Left lung (tissue), 4 donors: ENCODE measurements at regions not wholly inside any gene's neighbourhood (a gene's known extent, or its start where the extent isn't known, plus 50 kb on each side); places are given as distances from the start of the nearest gene placed in this dataset.

Source experiments
- ATAC-seq: fragments of 200-7000 bp; cut with Tn5 transposase; one replicate; pipeline ENCODE4 v1.9.1; 2020; ENCODE audit warnings: moderate library complexity
- DNase-seq, 4 donors: peaks; one replicate each; pipeline ENCODE4 v3.0.0-alpha.2; 2013 to 2020
- H3K27ac ChIP-seq, 2 donors: fragments of 200-600 bp; sonication (generic) in 1 of 2; one replicate each; pipeline versions ENCODE4 v1.5.0 to v1.8.0; 2020 to 2021
- H3K27me3 ChIP-seq, 2 donors: fragments of 200-600 bp; sonication (generic) in 1 of 2; one replicate each; pipeline versions ENCODE4 v1.5.0 to v1.8.0; 2020 to 2021
- H3K36me3 ChIP-seq, 2 donors: fragments of 200-600 bp; sonication (generic) in 1 of 2; one replicate each; pipeline versions ENCODE4 v1.5.0 to v1.8.0; 2020 to 2021
- H3K4me1 ChIP-seq, 2 donors: fragments of 200-600 bp; one replicate each; pipeline ENCODE4 v1.8.0; 2021
- H3K4me3 ChIP-seq, 2 donors: fragments of 200-600 bp; sonication (generic) in 1 of 2; one replicate each; pipeline versions ENCODE4 v1.5.0 to v1.8.0; 2020 to 2021; ENCODE audit warnings: mild to moderate bottlenecking in 1 of 2
- H3K9me3 ChIP-seq, 2 donors: fragments of 200-600 bp; sonication (generic) in 1 of 2; one replicate each; pipeline versions ENCODE4 v1.5.0 to v1.8.0; 2020 to 2021
- intact Hi-C, 2 donors: fragments of 100-400 bp; cut with DNase I; formaldehyde crosslinking; loops; one replicate each; pipeline versions ENCODE4 v1.11.2 to v1.14.2; 2022
- TF ChIP-seq, protein P1 (sequence below), 2 donors: fragments of 200-600 bp; sonication (generic) in 1 of 2; IDR thresholded peaks; one replicate each; pipeline versions ENCODE4 v1.5.0 to v1.8.0; 2021; ENCODE audit warnings: antibody characterized with exemption in 2 of 2
- donor health status: DM: no; HTN: yes; CAD: no.
- donor health status: DM: no; HTN: no; CAD: no.

GRCh38 chr3:98972720-98973119 is 71.2 kb upstream of the DCBLD2 start:
- intact Hi-C loops, result no loop called here
- H3K4me1 ChIP-seq, result peaks cover 0 to 3% of the 10 kb centered on the region in 2 donors
- TF ChIP-seq, protein P1, sequence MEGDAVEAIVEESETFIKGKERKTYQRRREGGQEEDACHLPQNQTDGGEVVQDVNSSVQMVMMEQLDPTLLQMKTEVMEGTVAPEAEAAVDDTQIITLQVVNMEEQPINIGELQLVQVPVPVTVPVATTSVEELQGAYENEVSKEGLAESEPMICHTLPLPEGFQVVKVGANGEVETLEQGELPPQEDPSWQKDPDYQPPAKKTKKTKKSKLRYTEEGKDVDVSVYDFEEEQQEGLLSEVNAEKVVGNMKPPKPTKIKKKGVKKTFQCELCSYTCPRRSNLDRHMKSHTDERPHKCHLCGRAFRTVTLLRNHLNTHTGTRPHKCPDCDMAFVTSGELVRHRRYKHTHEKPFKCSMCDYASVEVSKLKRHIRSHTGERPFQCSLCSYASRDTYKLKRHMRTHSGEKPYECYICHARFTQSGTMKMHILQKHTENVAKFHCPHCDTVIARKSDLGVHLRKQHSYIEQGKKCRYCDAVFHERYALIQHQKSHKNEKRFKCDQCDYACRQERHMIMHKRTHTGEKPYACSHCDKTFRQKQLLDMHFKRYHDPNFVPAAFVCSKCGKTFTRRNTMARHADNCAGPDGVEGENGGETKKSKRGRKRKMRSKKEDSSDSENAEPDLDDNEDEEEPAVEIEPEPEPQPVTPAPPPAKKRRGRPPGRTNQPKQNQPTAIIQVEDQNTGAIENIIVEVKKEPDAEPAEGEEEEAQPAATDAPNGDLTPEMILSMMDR (IDR thresholded peaks at IDR 0.05), result no peak
- no peaks in the 10 kb centered on the region for H3K9me3 ChIP-seq
- H3K27ac ChIP-seq, result no peak overlapping the region
- DNase-seq (no peak), ATAC-seq (no peak)
- H3K36me3 ChIP-seq, result no peaks in the 10 kb centered on the region
- H3K4me3 ChIP-seq, result no peak overlapping the region
- H3K27me3 ChIP-seq, result no peaks in the 10 kb centered on the region

- intact Hi-C loops, result no loop called here
- DNase-seq, result peak in 1 of 4 donors; percentile 3
- TF ChIP-seq, protein P1 (IDR thresholded peaks at IDR 0.05), result no peak
Measured at GRCh38 chr3:98972155-98972554, 70.7 kb upstream of the DCBLD2 start.

DNA sequence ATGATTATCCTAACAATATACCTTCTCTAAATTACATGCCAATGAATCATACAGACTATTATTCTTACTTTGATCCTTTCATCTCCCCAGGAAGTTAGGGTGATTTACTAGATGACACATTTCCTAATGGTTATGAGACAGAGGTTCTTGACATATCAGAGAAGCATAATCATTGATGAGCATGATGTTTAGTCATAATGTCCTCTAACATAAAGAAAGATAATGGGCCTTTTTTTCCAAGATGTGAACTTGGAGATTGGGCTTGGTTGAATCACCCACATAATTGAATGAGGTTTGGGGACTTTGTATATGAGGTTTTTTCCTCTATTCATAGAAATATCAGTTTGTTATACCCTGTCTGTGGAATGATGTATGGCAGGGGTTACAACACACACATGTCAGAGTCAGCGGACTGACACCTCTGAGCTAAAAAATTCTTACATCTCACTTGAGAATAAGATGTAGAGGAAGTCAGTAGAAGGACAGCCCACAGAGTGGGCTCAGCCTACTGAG is 69.7 kb upstream of the DCBLD2 start:
- intact Hi-C loops, result no loop called here
- Histone ChIP-seq H3K27me3 (no peaks in the 10 kb centered on the region), H3K4me1 (peaks cover 0 to 3% of the 10 kb centered on the region in 2 donors), H3K9me3 (no peaks in the 10 kb centered on the region), H3K4me3 (no peak overlapping the region), H3K36me3 (no peaks in the 10 kb centered on the region), H3K27ac (no peak overlapping the region)
- DNase-seq (no peak), ATAC-seq (no peak)
- TF ChIP-seq, protein P1 (IDR thresholded peaks at IDR 0.05), result no peak

More at GRCh38 chr3:98972155-98972554, 70.7 kb upstream of the DCBLD2 start:
- Histone ChIP-seq H3K36me3 (no peaks in the 10 kb centered on the region), H3K4me3 (no peak overlapping the region), H3K9me3 (no peaks in the 10 kb centered on the region), H3K4me1 (peaks cover 0 to 3% of the 10 kb centered on the region in 2 donors), H3K27me3 (no peaks in the 10 kb centered on the region), H3K27ac (no peak overlapping the region)
- peak; percentile 61 for ATAC-seq

DNA sequence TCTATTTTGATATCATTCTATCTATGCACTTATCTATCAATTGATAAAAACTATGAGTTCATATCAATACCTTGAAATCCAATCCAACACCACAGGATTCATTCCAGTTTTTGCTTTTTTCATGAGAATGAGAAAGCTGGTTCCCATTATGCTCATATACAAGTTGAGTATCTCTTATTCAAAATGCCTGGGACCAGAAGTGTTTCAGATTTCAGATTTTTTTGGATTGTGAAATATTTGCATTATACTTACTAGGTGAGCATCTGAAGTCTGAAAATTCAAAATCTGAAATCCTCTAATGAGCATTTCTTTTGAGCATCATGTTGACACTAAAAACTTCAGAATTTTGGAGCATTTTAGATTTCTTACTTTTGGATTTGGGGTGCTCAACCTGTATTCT is 67.8 kb upstream of the DCBLD2 start:
- TF ChIP-seq, protein P1 (IDR thresholded peaks at IDR 0.05), result no peak
- Histone ChIP-seq H3K27me3 (no peaks in the 10 kb centered on the region), H3K9me3 (no peaks in the 10 kb centered on the region), H3K27ac (no peak overlapping the region), H3K36me3 (no peaks in the 10 kb centered on the region), H3K4me1 (peaks cover 0 to 3% of the 10 kb centered on the region in 2 donors), H3K4me3 (no peak overlapping the region)
- ATAC-seq (no peak), DNase-seq (no peak)
- intact Hi-C loops, result no loop called here

DNA sequence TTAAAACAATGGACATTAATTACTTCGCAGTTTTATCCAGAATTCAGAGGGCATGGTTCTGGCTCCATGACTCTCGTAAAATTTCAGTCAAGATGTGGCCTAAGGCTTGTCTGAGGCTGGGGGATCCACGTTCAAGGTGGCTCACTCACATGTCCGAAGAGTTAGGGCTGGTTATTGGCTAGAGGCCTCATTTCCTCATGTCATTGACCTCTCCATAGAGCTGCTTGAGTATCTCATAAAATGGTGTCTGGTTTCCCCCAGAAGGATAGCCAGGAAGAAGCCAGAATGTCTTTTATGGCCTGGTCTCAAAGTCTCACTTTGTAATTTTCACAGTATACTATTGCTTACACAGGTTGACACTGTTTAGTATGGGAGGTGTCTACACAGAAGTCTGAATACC is 67.3 kb upstream of the DCBLD2 start:
- H3K27me3 ChIP-seq, result no peaks in the 10 kb centered on the region
- no peaks in the 10 kb centered on the region for H3K9me3 ChIP-seq
- H3K36me3 ChIP-seq, result no peaks in the 10 kb centered on the region
- H3K4me3 ChIP-seq, result no peak overlapping the region
- ATAC-seq (no peak), DNase-seq (no peak)
- TF ChIP-seq, protein P1 (IDR thresholded peaks at IDR 0.05), result no peak
- peaks cover 0 to 3% of the 10 kb centered on the region in 2 donors for H3K4me1 ChIP-seq
- intact Hi-C loops, result no loop called here
- no peak overlapping the region for H3K27ac ChIP-seq
